ENCODE measurements at regions not wholly inside any gene's neighbourhood (a gene's known extent, or its start where the extent isn't known, plus 50 kb on each side); places are given as distances from the start of the nearest gene placed in this dataset.

- no peak for DNase-seq (ENCODE audit: low read depth, low spot score)
These were observed 653.4 kb downstream of the NYAP2 start for GRCh38 chr2:226052772-226053416.

- DNase-seq (ENCODE audit: low read depth, low spot score) = no peak
These were observed 651.3 kb downstream of the NYAP2 start for GRCh38 chr2:226050822-226051221.

- no peak for DNase-seq (ENCODE audit: low read depth, low spot score)
These were observed 649.1 kb downstream of the NYAP2 start for GRCh38 chr2:226048611-226049010.

- DNase-seq (ENCODE audit: low read depth, low spot score) = no peak
These were observed 645.6 kb downstream of the NYAP2 start for GRCh38 chr2:226045080-226045479.

GRCh38 chr2:226040344-226040900 is 640.9 kb downstream of the NYAP2 start:
- no peak for DNase-seq (ENCODE audit: low read depth, low spot score)

GRCh38 chr2:226037526-226037925 is 638.0 kb downstream of the NYAP2 start:
- no peak for DNase-seq (ENCODE audit: low read depth, low spot score)

- DNase-seq (ENCODE audit: low read depth, low spot score) = no peak
These were observed 632.4 kb downstream of the NYAP2 start for GRCh38 chr2:226031647-226032501.

- DNase-seq (ENCODE audit: low read depth, low spot score) = no peak
These were observed 631.5 kb downstream of the NYAP2 start for GRCh38 chr2:226030788-226031646.

GRCh38 chr2:226030369-226030768 is 630.9 kb downstream of the NYAP2 start:
- no peak for DNase-seq (ENCODE audit: low read depth, low spot score)

GRCh38 chr2:226023946-226024345 is 624.4 kb downstream of the NYAP2 start:
- DNase-seq (ENCODE audit: low read depth, low spot score) = no peak

GRCh38 chr2:226023383-226023782 is 623.9 kb downstream of the NYAP2 start:
- no peak for DNase-seq (ENCODE audit: low read depth, low spot score)

- no peak for DNase-seq (ENCODE audit: low read depth, low spot score)
These were observed 621.4 kb downstream of the NYAP2 start for GRCh38 chr2:226020956-226021355.

GRCh38 chr2:226020176-226020575 is 620.7 kb downstream of the NYAP2 start:
- DNase-seq (ENCODE audit: low read depth, low spot score) = no peak

GRCh38 chr2:226018641-226019040 is 619.1 kb downstream of the NYAP2 start:
- no peak for DNase-seq (ENCODE audit: low read depth, low spot score)

GRCh38 chr2:226017537-226017936 is 618.0 kb downstream of the NYAP2 start:
- DNase-seq (ENCODE audit: low read depth, low spot score) = no peak

- DNase-seq (ENCODE audit: low read depth, low spot score) = no peak
These were observed 617.6 kb downstream of the NYAP2 start for GRCh38 chr2:226017107-226017506.

- no peak for DNase-seq (ENCODE audit: low read depth, low spot score)
These were observed 612.4 kb downstream of the NYAP2 start for GRCh38 chr2:226011716-226012450.

- DNase-seq (ENCODE audit: low read depth, low spot score) = no peak
These were observed 602.9 kb downstream of the NYAP2 start for GRCh38 chr2:226002438-226002837.

- no peak for DNase-seq (ENCODE audit: low read depth, low spot score)
These were observed 602.2 kb downstream of the NYAP2 start for GRCh38 chr2:226001716-226002115.

- no peak for DNase-seq (ENCODE audit: low read depth, low spot score)
These were observed 600.2 kb downstream of the NYAP2 start for GRCh38 chr2:225999692-226000091.

GRCh38 chr2:225998653-225999052 is 599.1 kb downstream of the NYAP2 start:
- DNase-seq (ENCODE audit: low read depth, low spot score) = no peak

Measured in activated CD4-positive, CD25-positive, alpha-beta regulatory T cell treated with anti-CD3 and anti-CD28 coated beads, Interleukin-2, amount 50 U/mL, for 16 hours (primary cell).